Activated CD4-positive, alpha-beta memory T cell treated with anti-CD3 and anti-CD28 coated beads for 36 hours (primary cell): ENCODE measurements at regions not wholly inside any gene's neighbourhood (a gene's known extent, or its start where the extent isn't known, plus 50 kb on each side); places are given as distances from the start of the nearest gene placed in this dataset.

Experiments
- CTCF ChIA-PET: fragments of 350-600 bp; sonication (Branson Sonifier 250); formaldehyde crosslinking; loops from one replicate; lab custom pipeline; 2021; ENCODE audit warnings: antibody characterized with exemption, inconsistent platforms; lab: Charles Lee
- POLR2A ChIA-PET: fragments of 350-600 bp; sonication (Branson Sonifier 250); formaldehyde crosslinking; loops from one replicate; lab custom pipeline; 2021; ENCODE audit warnings: antibody characterized with exemption; lab: Charles Lee
- DNase-seq: peaks from one replicate; pipeline ENCODE4 v3.0.0-alpha.2; 2020
- H3K27ac Mint-ChIP-seq: one replicate; pipeline ENCODE4 v1.8.0; 2021; ENCODE audit warnings: mixed read lengths
- H3K27me3 Mint-ChIP-seq: one replicate; pipeline ENCODE4 v1.8.0; 2021; ENCODE audit warnings: mixed read lengths
- H3K36me3 Mint-ChIP-seq: one replicate; pipeline ENCODE4 v1.8.0; 2021; ENCODE audit warnings: mixed read lengths
- H3K4me1 Mint-ChIP-seq: one replicate; pipeline ENCODE4 v1.8.0; 2021; ENCODE audit warnings: low read depth, mixed read lengths
- H3K4me3 Mint-ChIP-seq: one replicate; pipeline ENCODE4 v1.8.0; 2021; ENCODE audit warnings: mild to moderate bottlenecking, mixed read lengths
- H3K9me3 Mint-ChIP-seq: one replicate; pipeline ENCODE4 v1.8.0; 2021; ENCODE audit warnings: mixed read lengths
- intact Hi-C: fragments of 100-400 bp; cut with micrococcal nuclease; formaldehyde crosslinking; loops from one replicate; pipeline ENCODE4 v1.15.1; 2023

DNA sequence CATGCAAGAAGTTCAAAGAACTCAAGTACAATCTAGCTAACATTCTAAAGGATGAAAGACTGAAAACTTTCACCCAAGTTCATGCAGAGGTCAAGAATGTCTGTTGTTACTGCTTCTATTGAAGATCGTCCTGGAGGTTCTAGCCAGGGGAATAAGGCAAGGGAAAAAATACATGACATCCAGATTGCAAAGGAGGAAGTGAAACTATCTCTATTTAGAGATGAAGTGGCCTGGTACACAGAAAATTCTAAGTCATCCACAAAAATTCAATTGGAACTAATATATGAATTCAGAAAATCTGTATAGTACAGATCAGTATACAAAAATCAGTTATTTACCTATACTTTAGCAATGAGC lies 693.0 kb downstream of the NR2F2 start:
- Mint-ChIP-seq H3K27me3 (no peaks in the 10 kb centered on the region), H3K4me1 (no peaks in the 10 kb centered on the region), H3K27ac (no peak overlapping the region), H3K36me3 (no peaks in the 10 kb centered on the region), H3K4me3 (no peak overlapping the region), H3K9me3 (peaks cover 13% of the 10 kb centered on the region)
- no peak for DNase-seq
- intact Hi-C loops: no loop called here
- ChIA-PET POLR2A (no interaction called here), CTCF (no interaction called here)

DNA sequence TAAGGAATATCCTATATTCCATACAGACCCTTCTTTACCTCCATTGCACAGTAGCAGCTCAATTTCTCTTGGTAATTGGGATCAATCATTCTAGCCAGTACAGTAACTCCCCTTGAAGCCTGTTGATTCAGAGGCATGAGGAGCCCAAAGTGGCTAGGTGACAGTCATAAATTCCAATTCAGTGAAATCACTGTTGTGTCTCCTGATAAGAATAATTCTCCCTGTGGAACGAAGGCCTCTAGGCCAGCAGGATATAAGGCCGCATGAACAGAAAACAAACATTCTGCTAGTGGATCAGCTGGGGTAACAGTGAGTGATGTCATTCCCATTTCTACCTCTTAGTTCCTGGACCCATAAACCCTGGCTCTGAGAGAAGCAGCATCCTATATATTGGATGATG lies 696.3 kb downstream of the NR2F2 start:
- Mint-ChIP-seq H3K27ac (no peak overlapping the region), H3K4me1 (no peaks in the 10 kb centered on the region), H3K36me3 (no peaks in the 10 kb centered on the region), H3K4me3 (no peak overlapping the region), H3K9me3 (peaks cover 26% of the 10 kb centered on the region), H3K27me3 (no peaks in the 10 kb centered on the region)
- ChIA-PET POLR2A (no interaction called here), CTCF (no interaction called here)
- intact Hi-C loops: no loop called here
- no peak for DNase-seq

DNA sequence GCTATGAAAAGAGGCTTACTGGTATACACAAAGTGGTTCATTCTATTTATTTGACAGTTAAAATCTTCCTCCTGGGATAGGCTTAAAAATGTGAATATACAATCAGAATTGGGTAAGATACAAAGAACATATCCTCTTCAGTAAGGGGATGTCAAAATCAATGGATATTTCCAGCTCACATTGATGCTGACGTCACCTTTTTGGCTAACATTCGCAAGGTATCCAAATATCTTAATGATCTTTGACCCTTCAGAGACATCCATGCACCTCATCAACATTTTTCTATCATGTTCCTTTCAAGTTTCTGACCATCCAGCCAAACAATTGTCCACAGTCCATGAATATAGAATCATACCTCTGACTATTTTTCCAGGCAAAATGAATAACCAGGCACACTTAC lies 697.3 kb downstream of the NR2F2 start:
- ChIA-PET POLR2A (no interaction called here), CTCF (interaction anchor here (0.6 kb wide), 1 partner anchor 75 kb away, joined by 3 read pairs; no protein-coding TSS in a partner anchor)
- no peaks in the 10 kb centered on the region for H3K4me1 Mint-ChIP-seq
- no peaks in the 10 kb centered on the region for H3K36me3 Mint-ChIP-seq
- no peak overlapping the region for H3K4me3 Mint-ChIP-seq
- no peak overlapping the region for H3K27ac Mint-ChIP-seq
- peaks cover 23% of the 10 kb centered on the region for H3K9me3 Mint-ChIP-seq
- intact Hi-C loops: no loop called here
- DNase-seq: no peak
- H3K27me3 Mint-ChIP-seq: no peaks in the 10 kb centered on the region

DNA sequence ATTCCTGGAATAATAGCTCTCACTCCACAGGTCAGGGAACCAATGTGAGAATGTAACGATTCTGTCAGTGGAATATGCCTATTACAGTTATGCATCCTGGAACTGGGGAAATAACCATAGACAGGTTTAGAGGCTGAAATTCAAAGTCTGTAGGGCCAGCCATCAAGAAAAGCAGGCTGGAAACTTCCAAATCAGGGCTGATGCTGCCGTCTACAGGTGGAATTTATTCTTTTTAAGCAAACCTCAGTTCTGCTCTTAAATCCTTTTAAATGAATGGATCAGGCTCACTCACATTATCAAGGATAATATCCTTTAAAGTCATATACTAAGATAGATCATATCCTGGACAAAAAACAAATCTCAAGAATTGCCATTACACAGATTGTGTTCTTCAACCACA lies 699.8 kb downstream of the NR2F2 start:
- H3K27ac Mint-ChIP-seq: no peak overlapping the region
- no peaks in the 10 kb centered on the region for H3K4me1 Mint-ChIP-seq
- no peaks in the 10 kb centered on the region for H3K36me3 Mint-ChIP-seq
- H3K4me3 Mint-ChIP-seq: no peak overlapping the region
- H3K9me3 Mint-ChIP-seq: peaks cover 21% of the 10 kb centered on the region
- intact Hi-C loops: no loop called here
- H3K27me3 Mint-ChIP-seq: no peaks in the 10 kb centered on the region
- POLR2A ChIA-PET: no interaction called here
- CTCF ChIA-PET: no interaction called here
- DNase-seq: no peak

DNA sequence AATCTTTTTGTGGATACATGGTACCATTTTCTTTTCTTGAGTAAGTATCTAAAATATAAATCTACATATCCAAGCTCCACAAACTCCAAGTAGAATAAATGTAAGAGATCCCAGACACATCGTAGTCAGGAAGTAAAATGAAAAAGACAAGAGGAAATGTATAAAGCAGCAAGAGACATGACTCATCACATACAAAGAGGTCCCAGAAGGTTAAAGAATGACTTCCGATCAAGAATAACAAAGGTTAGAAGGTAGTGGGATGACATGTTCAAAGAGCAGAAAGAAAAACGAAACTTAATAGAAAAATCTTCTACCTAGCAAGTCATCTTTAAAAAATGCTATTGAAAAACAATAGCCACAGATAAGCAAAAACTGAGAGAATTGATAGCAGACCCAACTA lies 705.8 kb downstream of the NR2F2 start:
- Mint-ChIP-seq H3K36me3 (no peaks in the 10 kb centered on the region), H3K27me3 (no peaks in the 10 kb centered on the region), H3K4me1 (no peaks in the 10 kb centered on the region), H3K4me3 (no peak overlapping the region), H3K9me3 (peaks cover 3% of the 10 kb centered on the region), H3K27ac (no peak overlapping the region)
- ChIA-PET POLR2A (no interaction called here), CTCF (no interaction called here)
- DNase-seq: no peak
- intact Hi-C loops: no loop called here

DNA sequence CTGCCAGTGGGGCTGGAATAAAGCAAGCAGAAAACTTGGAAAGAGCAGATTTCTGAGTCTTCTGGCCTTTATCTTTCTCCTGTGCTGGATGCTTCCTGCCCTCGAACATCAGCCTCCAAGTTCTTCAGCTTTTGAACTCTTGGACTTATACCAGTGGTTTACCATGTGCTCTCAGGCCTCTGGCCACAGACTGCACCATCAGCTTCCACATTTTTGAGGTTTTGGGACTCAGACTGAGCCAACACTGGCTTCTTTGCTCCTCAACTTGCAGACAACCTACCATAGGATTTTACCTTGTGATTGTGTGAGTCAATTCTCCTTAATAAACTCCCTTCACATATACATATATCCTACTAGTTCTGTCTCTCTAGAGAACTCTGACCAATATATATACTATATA lies 706.6 kb downstream of the NR2F2 start:
- Mint-ChIP-seq H3K36me3 (no peaks in the 10 kb centered on the region), H3K27me3 (no peaks in the 10 kb centered on the region), H3K4me1 (no peaks in the 10 kb centered on the region), H3K27ac (no peak overlapping the region), H3K4me3 (no peak overlapping the region), H3K9me3 (peaks cover 3% of the 10 kb centered on the region)
- DNase-seq: no peak
- CTCF ChIA-PET: no interaction called here
- intact Hi-C loops: no loop called here
- POLR2A ChIA-PET: no interaction called here

DNA sequence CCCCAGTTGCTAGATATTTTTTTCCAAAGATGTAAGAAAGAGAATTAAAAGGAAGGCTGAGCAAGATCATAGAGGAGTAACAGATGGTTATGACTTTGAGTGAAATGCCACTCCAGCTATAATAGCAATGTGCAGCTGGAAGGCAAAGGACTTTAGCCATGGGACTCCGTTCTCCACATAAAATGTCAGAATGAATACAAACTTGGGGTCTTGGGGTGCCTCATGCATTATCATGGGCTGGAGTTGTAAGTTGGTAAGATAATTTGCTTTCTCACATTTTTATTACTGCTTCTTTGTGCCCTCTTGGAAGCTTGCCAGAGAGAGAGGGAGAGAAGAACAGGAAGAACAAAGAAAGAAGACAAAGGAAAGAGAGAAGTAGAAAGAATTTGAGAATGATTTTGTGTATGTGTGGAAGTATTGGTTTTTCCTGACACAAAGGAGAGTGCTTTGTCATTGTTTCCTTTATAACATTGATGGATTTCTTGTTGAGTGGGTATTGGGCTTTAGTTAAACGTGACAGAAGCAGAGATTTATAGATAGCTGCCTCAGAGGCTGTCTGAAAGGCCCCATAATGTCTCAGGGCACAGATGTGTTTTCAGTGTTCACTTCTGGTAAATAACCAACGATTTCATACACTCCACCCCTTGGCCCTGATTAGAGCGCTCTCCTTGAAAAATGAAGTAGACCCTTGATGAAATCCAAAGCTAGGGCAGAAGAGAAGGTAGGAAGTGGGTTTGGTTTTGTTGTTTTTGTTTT lies 715.3 kb downstream of the NR2F2 start:
- intact Hi-C loops: no loop called here
- H3K36me3 Mint-ChIP-seq: no peaks in the 10 kb centered on the region
- no peak overlapping the region for H3K4me3 Mint-ChIP-seq
- CTCF ChIA-PET: no interaction called here
- H3K4me1 Mint-ChIP-seq: no peaks in the 10 kb centered on the region
- no peak for DNase-seq
- peaks cover 2% of the 10 kb centered on the region for H3K9me3 Mint-ChIP-seq
- H3K27me3 Mint-ChIP-seq: no peaks in the 10 kb centered on the region
- POLR2A ChIA-PET: no interaction called here
- no peak overlapping the region for H3K27ac Mint-ChIP-seq

DNA sequence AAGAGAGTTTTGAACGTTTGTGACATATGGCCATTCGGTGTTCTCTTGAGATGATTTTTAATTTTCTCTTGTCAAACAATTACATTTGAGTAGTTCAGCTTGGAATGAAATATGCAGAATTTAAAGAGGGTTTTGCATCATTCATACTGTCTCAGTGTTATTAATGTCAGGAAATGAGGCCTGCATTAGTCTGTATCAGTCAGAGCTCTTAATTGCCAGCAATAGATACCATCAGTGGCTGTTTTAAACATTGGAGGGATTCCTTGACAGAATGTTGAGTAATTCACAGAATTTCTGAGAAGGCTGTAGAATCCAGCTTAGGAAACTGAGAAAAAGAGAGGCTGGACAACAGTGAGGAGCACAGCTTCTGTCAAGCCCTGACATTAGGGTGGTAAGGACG lies 722.0 kb downstream of the NR2F2 start:
- intact Hi-C loops: no loop called here
- H3K4me3 Mint-ChIP-seq: no peak overlapping the region
- POLR2A ChIA-PET: interaction anchor here (0.6 kb wide), 1 partner anchor 308 kb away, joined by 3 read pairs; no protein-coding TSS in a partner anchor

DNA sequence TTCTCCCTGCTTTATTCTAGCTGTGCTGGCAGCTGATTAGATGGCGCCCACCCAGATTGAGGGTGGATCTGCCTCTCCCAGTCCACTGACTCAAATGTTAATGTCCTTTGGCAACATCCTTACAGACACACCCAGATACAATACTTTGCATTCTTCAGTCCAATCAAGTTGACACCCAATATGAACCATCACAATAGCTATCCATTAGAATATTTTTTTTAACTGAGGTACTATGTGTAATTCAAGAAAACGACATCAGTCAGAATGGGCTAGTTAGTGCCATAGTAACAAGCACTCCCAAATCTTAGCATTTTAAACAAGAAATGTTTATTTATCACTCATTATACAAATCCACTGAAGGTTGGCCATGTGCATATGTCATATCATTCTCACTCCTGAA lies 723.1 kb downstream of the NR2F2 start:
- intact Hi-C loops: no loop called here
- ChIA-PET CTCF (no interaction called here), POLR2A (no interaction called here)
- Mint-ChIP-seq H3K4me1 (no peaks in the 10 kb centered on the region), H3K9me3 (no peaks in the 10 kb centered on the region), H3K36me3 (no peaks in the 10 kb centered on the region), H3K27ac (no peak overlapping the region), H3K4me3 (no peak overlapping the region), H3K27me3 (no peaks in the 10 kb centered on the region)
- no peak for DNase-seq

More for the DNA sequence above, 722.0 kb downstream of the NR2F2 start:
- H3K9me3 Mint-ChIP-seq: no peaks in the 10 kb centered on the region
- no peaks in the 10 kb centered on the region for H3K4me1 Mint-ChIP-seq
- no peak overlapping the region for H3K27ac Mint-ChIP-seq
- H3K36me3 Mint-ChIP-seq: no peaks in the 10 kb centered on the region
- CTCF ChIA-PET: no interaction called here
- no peak for DNase-seq
- H3K27me3 Mint-ChIP-seq: no peaks in the 10 kb centered on the region

DNA sequence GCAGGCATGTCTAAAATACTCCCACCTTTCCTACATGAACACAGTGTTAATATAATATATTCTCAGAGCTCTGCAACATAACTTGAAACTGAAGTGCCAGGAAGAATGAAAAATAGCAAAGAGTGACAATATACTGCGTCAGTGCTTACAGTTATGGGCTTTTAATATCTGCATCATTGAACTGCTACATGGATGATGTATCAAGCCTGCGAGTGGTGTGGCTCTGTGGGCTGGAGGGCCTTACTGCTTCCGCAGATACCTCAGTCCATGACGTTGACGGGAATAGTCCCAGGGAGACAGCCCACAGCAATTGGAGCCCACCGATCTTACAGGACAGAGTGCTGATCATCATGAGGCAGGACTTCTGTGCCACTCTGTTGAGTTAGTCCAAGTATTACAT lies 727.0 kb downstream of the NR2F2 start:
- Mint-ChIP-seq H3K4me3 (no peak overlapping the region), H3K4me1 (no peaks in the 10 kb centered on the region), H3K36me3 (no peaks in the 10 kb centered on the region), H3K9me3 (no peaks in the 10 kb centered on the region), H3K27ac (no peak overlapping the region), H3K27me3 (no peaks in the 10 kb centered on the region)
- CTCF ChIA-PET: no interaction called here
- DNase-seq: no peak
- intact Hi-C loops: no loop called here
- POLR2A ChIA-PET: no interaction called here

DNA sequence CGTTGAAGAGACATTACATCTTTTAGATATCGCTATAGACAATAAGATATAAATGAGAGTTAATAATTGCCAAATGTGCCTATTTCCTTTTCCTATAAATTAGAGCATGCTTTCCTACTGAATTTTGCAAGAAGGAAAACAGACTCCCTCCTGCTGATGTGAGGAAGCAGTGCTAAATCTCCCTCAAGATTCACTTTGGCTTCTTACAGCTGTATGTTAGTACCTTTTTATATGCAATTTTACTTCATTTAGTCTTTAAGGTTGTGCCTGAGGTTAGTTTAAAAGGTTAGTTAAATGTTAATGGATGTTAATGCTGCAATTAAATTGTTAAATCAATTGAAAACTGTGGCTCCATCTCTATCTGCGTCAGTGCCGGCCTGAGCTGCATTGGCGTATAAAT lies 728.8 kb downstream of the NR2F2 start:
- Mint-ChIP-seq H3K27ac (no peak overlapping the region), H3K4me3 (no peak overlapping the region), H3K36me3 (no peaks in the 10 kb centered on the region), H3K4me1 (no peaks in the 10 kb centered on the region), H3K27me3 (no peaks in the 10 kb centered on the region), H3K9me3 (peaks cover 7% of the 10 kb centered on the region)
- intact Hi-C loops: no loop called here
- CTCF ChIA-PET: no interaction called here
- POLR2A ChIA-PET: no interaction called here
- DNase-seq: no peak

DNA sequence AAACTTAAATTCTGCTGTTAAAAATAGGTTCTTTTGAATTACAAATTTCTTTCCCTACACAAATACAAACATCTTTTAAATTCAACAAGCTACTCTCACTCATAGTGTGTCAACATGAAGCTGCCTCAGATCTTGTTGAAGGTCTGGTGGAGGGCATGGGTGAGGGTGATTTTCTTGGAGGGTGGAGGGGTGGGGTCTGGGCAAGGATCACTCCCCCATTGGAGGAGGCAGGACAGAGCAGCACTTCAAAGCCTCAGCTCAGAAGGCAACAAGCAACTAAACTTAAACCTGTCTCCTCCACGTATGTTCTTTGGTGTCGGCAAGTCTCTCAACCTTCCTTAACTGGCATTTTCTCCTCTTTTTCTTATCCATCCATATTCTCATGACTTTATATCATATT lies 730.9 kb downstream of the NR2F2 start:
- Mint-ChIP-seq H3K27ac (no peak overlapping the region), H3K9me3 (peaks cover 11% of the 10 kb centered on the region), H3K36me3 (no peaks in the 10 kb centered on the region), H3K27me3 (no peaks in the 10 kb centered on the region), H3K4me3 (no peak overlapping the region), H3K4me1 (no peaks in the 10 kb centered on the region)
- intact Hi-C loops: no loop called here
- POLR2A ChIA-PET: no interaction called here
- no peak for DNase-seq
- CTCF ChIA-PET: no interaction called here

DNA sequence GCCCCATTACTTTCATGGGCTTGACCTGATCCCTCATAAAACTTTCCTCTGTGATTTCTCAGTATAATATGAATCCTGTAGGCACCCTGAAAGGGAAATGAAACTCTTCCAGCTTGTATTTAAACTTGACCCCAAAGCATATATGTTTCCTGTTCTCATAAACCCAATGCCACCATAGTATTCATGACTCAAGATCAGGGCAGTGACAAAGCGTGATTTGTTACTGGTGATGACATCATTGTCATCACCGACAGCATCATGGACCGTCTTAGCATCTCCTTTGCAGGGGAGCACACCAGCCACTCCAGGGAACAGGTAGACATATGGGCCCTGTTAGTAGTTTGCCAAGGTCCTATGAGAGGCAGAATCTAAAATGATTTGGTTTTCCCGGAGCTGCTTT lies 741.2 kb downstream of the NR2F2 start:
- ChIA-PET CTCF (no interaction called here), POLR2A (no interaction called here)
- H3K4me1 Mint-ChIP-seq: no peaks in the 10 kb centered on the region
- no peak overlapping the region for H3K27ac Mint-ChIP-seq
- no peak overlapping the region for H3K4me3 Mint-ChIP-seq
- H3K27me3 Mint-ChIP-seq: no peaks in the 10 kb centered on the region
- H3K9me3 Mint-ChIP-seq: peaks cover 20% of the 10 kb centered on the region
- no peak for DNase-seq
- intact Hi-C loops: no loop called here
- no peaks in the 10 kb centered on the region for H3K36me3 Mint-ChIP-seq
